MCF 10A (cell line): ENCODE measurements at regions not wholly inside any gene's neighbourhood (a gene's known extent, or its start where the extent isn't known, plus 50 kb on each side); places are given as distances from the start of the nearest gene placed in this dataset.
"Not testable (repeated sequence)": the region's sequence is repeated elsewhere in the genome, so short reads cannot be mapped to it uniquely, and the experiment has no call there.

Experiments used
- BruUV-seq: library from RNA; stranded (reverse); fragments of 400-500 nt; replicated peaks from 2 replicates; lab custom pipeline; 2021; lab: Mats Ljungman, UMichigan
- CTCF ChIA-PET: fragments of 300-600 bp; sonication (Branson Sonifier 250); formaldehyde crosslinking; extraction: SDS; loops from one replicate; lab custom pipeline; 2021; ENCODE audit warnings: antibody characterized with exemption, inconsistent platforms; lab: Yijun Ruan, JAX
- POLR2A ChIA-PET: fragments of 300-600, 350-650 bp; sonication (Branson Sonifier 250); formaldehyde crosslinking; extraction: SDS; loops from one replicate; lab custom pipeline; 2020; ENCODE audit warnings: antibody characterized with exemption, inconsistent platforms; lab: Yijun Ruan, JAX
- DNase-seq: peaks from one replicate; pipeline ENCODE4 v3.0.0-alpha.2; 2018; ENCODE audit not compliant: unreplicated experiment
- H3K27ac Mint-ChIP-seq: one replicate; pipeline ENCODE4 v1.8.0; 2022; ENCODE audit warnings: mild to moderate bottlenecking, low read depth, mixed read lengths; ENCODE audit not compliant: unreplicated experiment
- H3K27me3 Mint-ChIP-seq: one replicate; pipeline ENCODE4 v1.8.0; 2022; ENCODE audit warnings: mixed read lengths; ENCODE audit not compliant: insufficient read depth, unreplicated experiment
- H3K36me3 Mint-ChIP-seq: one replicate; pipeline ENCODE4 v1.8.0; 2022; ENCODE audit warnings: mild to moderate bottlenecking, moderate library complexity, mixed read lengths; ENCODE audit not compliant: insufficient read depth, unreplicated experiment
- H3K4me1 Mint-ChIP-seq: one replicate; pipeline ENCODE4 v1.8.0; 2022; ENCODE audit warnings: mixed read lengths; ENCODE audit not compliant: insufficient read depth, unreplicated experiment
- H3K4me3 Mint-ChIP-seq: one replicate; pipeline ENCODE4 v1.8.0; 2022; ENCODE audit warnings: mild to moderate bottlenecking, moderate library complexity, mixed read lengths; ENCODE audit not compliant: unreplicated experiment
- H3K9me3 Mint-ChIP-seq: one replicate; pipeline ENCODE4 v1.8.0; 2022; ENCODE audit warnings: mixed read lengths; ENCODE audit not compliant: unreplicated experiment
- CTCF ChIP-seq: fragments of 200-600 bp; IDR thresholded peaks from one replicate; pipeline ENCODE4 v1.8.0; 2022; ENCODE audit warnings: antibody characterized with exemption, mild to moderate bottlenecking; ENCODE audit not compliant: unreplicated experiment
- intact Hi-C: fragments of 100-400 bp; cut with micrococcal nuclease; formaldehyde crosslinking; loops from 2 replicates; pipeline ENCODE4 v1.14.1; 2022

- no peak for TF ChIP-seq CTCF
- Mint-ChIP-seq H3K4me3 (no peak overlapping the region), H3K9me3 (no peaks in the 10 kb centered on the region), H3K4me1 (no peaks in the 10 kb centered on the region), H3K36me3 (no peaks in the 10 kb centered on the region), H3K27me3 (no peaks in the 10 kb centered on the region), H3K27ac (no peak overlapping the region)
- no peak for DNase-seq
- ChIA-PET CTCF (interaction anchor here (0.6 kb wide), 1 partner anchor 122 kb away, joined by 3 read pairs; no protein-coding TSS in a partner anchor), POLR2A (no interaction called here)
- BruUV-seq: no TSS peak
- intact Hi-C loops: no loop called here
Observed at GRCh38 chr11:91066456-91067047, 843.7 kb upstream of the CHORDC1 start.

- H3K36me3 Mint-ChIP-seq, H3K9me3 Mint-ChIP-seq, H3K27ac Mint-ChIP-seq, CTCF ChIA-PET, H3K27me3 Mint-ChIP-seq, POLR2A ChIA-PET, intact Hi-C loops, H3K4me1 Mint-ChIP-seq, DNase-seq, BruUV-seq, H3K4me3 Mint-ChIP-seq: not testable (repeated sequence)
Observed at GRCh38 chr11:91063399-91063798, 840.5 kb upstream of the CHORDC1 start.

- Mint-ChIP-seq H3K4me1 (no peaks in the 10 kb centered on the region), H3K27me3 (no peaks in the 10 kb centered on the region), H3K4me3 (no peak overlapping the region), H3K27ac (no peak overlapping the region), H3K9me3 (no peaks in the 10 kb centered on the region), H3K36me3 (no peaks in the 10 kb centered on the region)
- no peak for DNase-seq
- ChIA-PET CTCF (interaction anchor here (0.6 kb wide), 1 partner anchor 799 kb away, joined by 4 read pairs; no protein-coding TSS in a partner anchor), POLR2A (no interaction called here)
- intact Hi-C loops: loop anchor here (10.0 kb wide), 1 partner anchor 413 kb away; no protein-coding TSS in a partner anchor
- TF ChIP-seq CTCF: no peak
- BruUV-seq: no TSS peak
Observed at GRCh38 chr11:91047882-91048281, 825.0 kb upstream of the CHORDC1 start.

DNA sequence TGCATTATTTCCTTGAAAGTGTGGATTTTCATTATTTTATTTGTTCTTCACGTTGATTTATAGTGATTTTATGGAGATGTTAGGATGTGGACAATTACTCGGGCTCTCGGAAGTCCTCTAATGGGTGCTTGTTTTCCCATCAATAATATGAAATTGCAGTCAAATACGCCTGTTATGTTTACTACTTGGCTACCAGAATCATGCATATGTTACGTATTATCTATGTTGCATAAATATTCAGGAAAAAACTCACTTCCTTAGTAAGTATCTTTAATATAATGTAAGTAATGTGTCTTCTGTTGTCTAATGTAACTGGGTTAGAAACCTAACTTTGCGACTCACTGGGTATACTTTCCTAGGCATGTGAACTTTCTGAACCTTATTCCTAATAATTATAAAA is 823.4 kb upstream of the CHORDC1 start:
- no peaks in the 10 kb centered on the region for H3K9me3 Mint-ChIP-seq
- BruUV-seq: no TSS peak
- H3K27ac Mint-ChIP-seq: no peak overlapping the region
- H3K36me3 Mint-ChIP-seq: no peaks in the 10 kb centered on the region
- no peaks in the 10 kb centered on the region for H3K27me3 Mint-ChIP-seq
- intact Hi-C loops: loop anchor here (10.0 kb wide), 1 partner anchor 411 kb away; no protein-coding TSS in a partner anchor
- ChIA-PET CTCF (no interaction called here), POLR2A (no interaction called here)
- H3K4me1 Mint-ChIP-seq: no peaks in the 10 kb centered on the region
- no peak for TF ChIP-seq CTCF
- H3K4me3 Mint-ChIP-seq: no peak overlapping the region
- DNase-seq: no peak
